ENCODE measurements at regions not wholly inside any gene's neighbourhood (a gene's known extent, or its start where the extent isn't known, plus 50 kb on each side); places are given as distances from the start of the nearest gene placed in this dataset.

- Histone ChIP-seq H2AFZ (replicated peaks) (no peak overlapping the region), H3K79me2 (ENCODE audit: low read depth) (no peaks in the 10 kb centered on the region), H3K4me3 (no peak overlapping the region), H3K27ac (no peak overlapping the region), H3K4me2 (no peak overlapping the region), H3K4me1 (no peaks in the 10 kb centered on the region), H3K9ac (no peak overlapping the region), H4K20me1 (ENCODE audit: low read depth) (no peaks in the 10 kb centered on the region), H3K27me3 (no peaks in the 10 kb centered on the region), H3K9me3 (ENCODE audit: low read depth) (no peaks in the 10 kb centered on the region), H3F3A (ENCODE audit: low read depth) (no peaks in the 10 kb centered on the region), H3K36me3 (no peaks in the 10 kb centered on the region)
- peaks cover 7% of the 10 kb centered on the region for H3K4me1 Mint-ChIP-seq
- no peaks in the 10 kb centered on the region for H3K27me3 Mint-ChIP-seq (ENCODE audit: insufficient read depth, low read depth)
- no peak for TF ChIP-seq EZH2 (IDR thresholded peaks at IDR 0.05)
- TF ChIP-seq, protein P1, sequence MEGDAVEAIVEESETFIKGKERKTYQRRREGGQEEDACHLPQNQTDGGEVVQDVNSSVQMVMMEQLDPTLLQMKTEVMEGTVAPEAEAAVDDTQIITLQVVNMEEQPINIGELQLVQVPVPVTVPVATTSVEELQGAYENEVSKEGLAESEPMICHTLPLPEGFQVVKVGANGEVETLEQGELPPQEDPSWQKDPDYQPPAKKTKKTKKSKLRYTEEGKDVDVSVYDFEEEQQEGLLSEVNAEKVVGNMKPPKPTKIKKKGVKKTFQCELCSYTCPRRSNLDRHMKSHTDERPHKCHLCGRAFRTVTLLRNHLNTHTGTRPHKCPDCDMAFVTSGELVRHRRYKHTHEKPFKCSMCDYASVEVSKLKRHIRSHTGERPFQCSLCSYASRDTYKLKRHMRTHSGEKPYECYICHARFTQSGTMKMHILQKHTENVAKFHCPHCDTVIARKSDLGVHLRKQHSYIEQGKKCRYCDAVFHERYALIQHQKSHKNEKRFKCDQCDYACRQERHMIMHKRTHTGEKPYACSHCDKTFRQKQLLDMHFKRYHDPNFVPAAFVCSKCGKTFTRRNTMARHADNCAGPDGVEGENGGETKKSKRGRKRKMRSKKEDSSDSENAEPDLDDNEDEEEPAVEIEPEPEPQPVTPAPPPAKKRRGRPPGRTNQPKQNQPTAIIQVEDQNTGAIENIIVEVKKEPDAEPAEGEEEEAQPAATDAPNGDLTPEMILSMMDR (IDR thresholded peaks at IDR 0.05) = no peak
- TF ChIP-seq EZH2phosphoT487 (IDR thresholded peaks at IDR 0.05) = no peak
- H3K4me3 Mint-ChIP-seq = no peak overlapping the region
- no peaks in the 10 kb centered on the region for H3K9me3 Mint-ChIP-seq
- H3K27ac Mint-ChIP-seq = no peak overlapping the region
- no peaks in the 10 kb centered on the region for H3K36me3 Mint-ChIP-seq
- no peak for DNase-seq (ENCODE audit: low spot score)
These were observed 153.3 kb upstream of the KCNN2 start for GRCh38 chr5:114208588-114208987.

DNA sequence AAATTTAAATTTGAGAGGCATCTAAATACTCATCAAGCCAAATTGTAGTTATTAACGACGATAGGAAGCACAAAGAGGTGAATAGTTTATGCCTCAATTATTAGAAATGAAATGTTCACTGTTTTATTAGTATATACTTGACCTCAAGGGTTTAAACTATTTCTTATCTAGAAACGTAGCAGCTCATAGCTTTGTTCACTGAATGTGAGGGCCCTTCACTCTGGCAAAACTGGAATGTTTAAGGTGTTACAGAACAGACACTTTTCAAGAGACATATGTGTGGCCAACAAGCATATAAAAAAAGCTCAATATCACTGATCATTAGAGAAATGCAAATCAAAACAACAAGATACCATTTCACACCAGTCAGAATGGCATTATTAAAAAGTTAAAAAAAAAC is 151.2 kb upstream of the KCNN2 start:
- Mint-ChIP-seq H3K4me3 (no peak overlapping the region), H3K36me3 (no peaks in the 10 kb centered on the region), H3K27ac (no peak overlapping the region), H3K9me3 (no peaks in the 10 kb centered on the region), H3K4me1 (no peaks in the 10 kb centered on the region), H3K27me3 (ENCODE audit: insufficient read depth, low read depth) (no peaks in the 10 kb centered on the region)
- Histone ChIP-seq H3K36me3 (no peaks in the 10 kb centered on the region), H3K4me1 (no peaks in the 10 kb centered on the region), H3F3A (ENCODE audit: low read depth) (no peaks in the 10 kb centered on the region), H3K4me2 (no peak overlapping the region), H2AFZ (replicated peaks) (no peak overlapping the region), H3K9me3 (ENCODE audit: low read depth) (no peaks in the 10 kb centered on the region), H3K27ac (no peak overlapping the region), H3K4me3 (no peak overlapping the region), H3K9ac (no peak overlapping the region), H4K20me1 (ENCODE audit: low read depth) (no peaks in the 10 kb centered on the region), H3K27me3 (no peaks in the 10 kb centered on the region), H3K79me2 (ENCODE audit: low read depth) (no peaks in the 10 kb centered on the region)
- TF ChIP-seq EZH2phosphoT487 (IDR thresholded peaks at IDR 0.05) (no peak), EZH2 (IDR thresholded peaks at IDR 0.05) (no peak)
- TF ChIP-seq, protein P1 (IDR thresholded peaks at IDR 0.05) = no peak
- DNase-seq (ENCODE audit: low spot score) = no peak

DNA sequence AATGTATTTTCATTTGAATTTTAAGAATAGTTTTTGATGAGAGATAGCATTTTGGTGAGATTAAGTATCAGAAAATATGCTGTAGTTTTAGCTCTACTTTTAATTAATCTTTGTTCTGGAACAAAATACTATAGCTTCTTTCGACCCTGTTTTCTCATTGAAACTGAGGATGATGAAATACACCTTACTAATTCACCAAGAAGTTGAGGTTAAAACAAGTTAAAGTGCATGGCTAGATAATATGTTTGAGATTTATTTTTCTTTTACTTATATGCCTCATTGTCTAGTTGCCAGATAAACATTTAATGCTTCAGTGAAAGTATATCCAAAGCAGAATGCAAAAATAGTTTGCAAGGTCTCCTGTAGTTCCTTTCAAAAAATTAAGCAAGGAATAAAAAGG is 140.1 kb upstream of the KCNN2 start:
- TF ChIP-seq EZH2phosphoT487 (IDR thresholded peaks at IDR 0.05) = no peak
- TF ChIP-seq EZH2 (IDR thresholded peaks at IDR 0.05) = no peak
- TF ChIP-seq, protein P1 (IDR thresholded peaks at IDR 0.05) = no peak
- Histone ChIP-seq H4K20me1 (ENCODE audit: low read depth) (no peaks in the 10 kb centered on the region), H3K4me1 (no peaks in the 10 kb centered on the region), H3F3A (ENCODE audit: low read depth) (no peaks in the 10 kb centered on the region), H3K27me3 (no peaks in the 10 kb centered on the region), H3K27ac (no peak overlapping the region), H3K9ac (no peak overlapping the region), H3K4me2 (no peak overlapping the region), H3K36me3 (no peaks in the 10 kb centered on the region), H2AFZ (replicated peaks) (no peak overlapping the region), H3K79me2 (ENCODE audit: low read depth) (no peaks in the 10 kb centered on the region), H3K9me3 (ENCODE audit: low read depth) (no peaks in the 10 kb centered on the region), H3K4me3 (no peak overlapping the region)
- Mint-ChIP-seq H3K9me3 (peaks cover 15% of the 10 kb centered on the region), H3K4me3 (no peak overlapping the region), H3K27ac (no peak overlapping the region), H3K4me1 (no peaks in the 10 kb centered on the region), H3K36me3 (no peaks in the 10 kb centered on the region), H3K27me3 (ENCODE audit: insufficient read depth, low read depth) (peaks cover 4% of the 10 kb centered on the region)
- DNase-seq (ENCODE audit: low spot score) = no peak
